RWPE1 (cell line): ENCODE measurements at regions not wholly inside any gene's neighbourhood (a gene's known extent, or its start where the extent isn't known, plus 50 kb on each side); places are given as distances from the start of the nearest gene placed in this dataset.
"Not testable (repeated sequence)": the region's sequence is repeated elsewhere in the genome, so short reads cannot be mapped to it uniquely, and the experiment has no call there.

ENCODE experiments used
- CTCF ChIA-PET: fragments of 350-600 bp; sonication (Branson Sonifier 250); formaldehyde crosslinking; extraction: SDS; loops from one replicate; lab custom pipeline; 2021; lab: Yijun Ruan, JAX
- POLR2A ChIA-PET: fragments of 400-600 bp; formaldehyde crosslinking; extraction: SDS; loops from one replicate; lab custom pipeline; 2020; ENCODE audit warnings: antibody characterized with exemption; ENCODE audit not compliant: low non-redundant PET; lab: Yijun Ruan, JAX
- DNase-seq: peaks from one replicate; pipeline ENCODE4 v3.0.0; 2012; ENCODE audit warnings: low spot score
- H3K27ac ChIP-seq: fragments of 450-650 bp; 2 replicates; pipeline ENCODE4 v1.5.1; 2017
- CTCF ChIP-seq: fragments of 450-650 bp; conservative IDR thresholded peaks from 2 replicates; pipeline ENCODE4 v1.5.1; 2017; ENCODE audit warnings: low read depth, mild to moderate bottlenecking

- no peak for DNase-seq
- H3K27ac ChIP-seq: no peak overlapping the region
- CTCF ChIA-PET: no interaction called here
- POLR2A ChIA-PET: no interaction called here
- no peak for TF ChIP-seq CTCF
These were observed 769.9 kb upstream of the AMELY start for GRCh38 chrY:7681426-7681825.

- DNase-seq: peak; percentile 5
These were observed 762.9 kb upstream of the AMELY start for GRCh38 chrY:7674465-7674864.

GRCh38 chrY:7672796-7673195 lies 761.2 kb upstream of the AMELY start:
- POLR2A ChIA-PET: no interaction called here
- TF ChIP-seq CTCF: no peak
- H3K27ac ChIP-seq: no peak overlapping the region
- CTCF ChIA-PET: no interaction called here
- no peak for DNase-seq

More at GRCh38 chrY:7674465-7674864, 762.9 kb upstream of the AMELY start:
- TF ChIP-seq CTCF: no peak
- ChIA-PET POLR2A (no interaction called here), CTCF (no interaction called here)
- peak overlapping the region; percentile 65; the same call in 1 of the 2 replicates for H3K27ac ChIP-seq

GRCh38 chrY:7663261-7663660 lies 751.7 kb upstream of the AMELY start:
- DNase-seq: no peak
- POLR2A ChIA-PET: no interaction called here
- H3K27ac ChIP-seq: no peak overlapping the region
- CTCF ChIA-PET: no interaction called here
- no peak for TF ChIP-seq CTCF

- POLR2A ChIA-PET: no interaction called here
- no peak for TF ChIP-seq CTCF
- DNase-seq: no peak
- H3K27ac ChIP-seq: no peak overlapping the region
- CTCF ChIA-PET: no interaction called here
These were observed 747.5 kb upstream of the AMELY start for GRCh38 chrY:7659047-7659446.

GRCh38 chrY:7656596-7656995 lies 745.0 kb upstream of the AMELY start:
- ChIA-PET POLR2A (no interaction called here), CTCF (no interaction called here)
- no peak overlapping the region for H3K27ac ChIP-seq
- TF ChIP-seq CTCF: no peak
- no peak for DNase-seq

GRCh38 chrY:7654985-7655384 lies 743.4 kb upstream of the AMELY start:
- TF ChIP-seq CTCF: no peak
- CTCF ChIA-PET: no interaction called here
- no peak overlapping the region for H3K27ac ChIP-seq
- DNase-seq: no peak
- POLR2A ChIA-PET: no interaction called here

GRCh38 chrY:7649866-7650265 lies 738.3 kb upstream of the AMELY start:
- CTCF ChIA-PET, DNase-seq, H3K27ac ChIP-seq, POLR2A ChIA-PET: not testable (repeated sequence)
